HG02759 (cell line): ENCODE measurements at regions not wholly inside any gene's neighbourhood (a gene's known extent, or its start where the extent isn't known, plus 50 kb on each side); places are given as distances from the start of the nearest gene placed in this dataset.
"Not testable (repeated sequence)": the region's sequence is repeated elsewhere in the genome, so short reads cannot be mapped to it uniquely, and the experiment has no call there.

ENCODE experiments used
- ATAC-seq: cut with Tn5 transposase; IDR thresholded peaks from one replicate; pipeline ENCODE4 v1.9.1; 2021; ENCODE audit warnings: mild to moderate bottlenecking, moderate library complexity; ENCODE audit not compliant: unreplicated experiment

GRCh38 chr16:26497896-26498295, 568.8 kb upstream of the C16orf82 start:
- ATAC-seq, result no peak

- no peak for ATAC-seq
Observed at GRCh38 chr16:26500326-26500725, 566.4 kb upstream of the C16orf82 start.

GRCh38 chr16:26505496-26505895, 561.2 kb upstream of the C16orf82 start:
- ATAC-seq, result no peak

GRCh38 chr16:26508946-26509345, 557.8 kb upstream of the C16orf82 start:
- ATAC-seq, result not testable (repeated sequence)

GRCh38 chr16:26510924-26511323, 555.8 kb upstream of the C16orf82 start:
- ATAC-seq, result no peak

- no peak for ATAC-seq
Observed at GRCh38 chr16:26511463-26511862, 555.3 kb upstream of the C16orf82 start.

GRCh38 chr16:26521626-26522025, 545.1 kb upstream of the C16orf82 start:
- ATAC-seq, result no peak

- ATAC-seq, result no peak
Observed at GRCh38 chr16:26524281-26524680, 542.4 kb upstream of the C16orf82 start.

GRCh38 chr16:26524846-26525245, 541.9 kb upstream of the C16orf82 start:
- ATAC-seq, result no peak

- no peak for ATAC-seq
Observed at GRCh38 chr16:26525856-26526255, 540.9 kb upstream of the C16orf82 start.

- ATAC-seq, result no peak
Observed at GRCh38 chr16:26526633-26527032, 540.1 kb upstream of the C16orf82 start.

GRCh38 chr16:26530584-26531289, 536.0 kb upstream of the C16orf82 start:
- ATAC-seq, result no peak

- ATAC-seq, result no peak
Observed at GRCh38 chr16:26531290-26531730, 535.4 kb upstream of the C16orf82 start.

GRCh38 chr16:26532456-26532855, 534.3 kb upstream of the C16orf82 start:
- no peak for ATAC-seq

GRCh38 chr16:26542198-26542597, 524.5 kb upstream of the C16orf82 start:
- ATAC-seq, result no peak

GRCh38 chr16:26546573-26546972, 520.2 kb upstream of the C16orf82 start:
- ATAC-seq, result no peak

- ATAC-seq, result no peak
Observed at GRCh38 chr16:26547681-26548080, 519.0 kb upstream of the C16orf82 start.

GRCh38 chr16:26550111-26550610, 516.6 kb upstream of the C16orf82 start:
- no peak for ATAC-seq

- no peak for ATAC-seq
Observed at GRCh38 chr16:26554030-26554429, 512.7 kb upstream of the C16orf82 start.

GRCh38 chr16:26561303-26561702, 505.4 kb upstream of the C16orf82 start:
- ATAC-seq, result no peak

- ATAC-seq, result no peak
Observed at GRCh38 chr16:26563018-26563417, 503.7 kb upstream of the C16orf82 start.

- ATAC-seq, result no peak
Observed at GRCh38 chr16:26567356-26567755, 499.4 kb upstream of the C16orf82 start.

- ATAC-seq, result no peak
Observed at GRCh38 chr16:26569793-26570192, 496.9 kb upstream of the C16orf82 start.
